CD4-positive, alpha-beta T cell (primary cell): ENCODE measurements at regions not wholly inside any gene's neighbourhood (a gene's known extent, or its start where the extent isn't known, plus 50 kb on each side); places are given as distances from the start of the nearest gene placed in this dataset.

Source experiments
- ATAC-seq: fragments of 200-7000 bp; cut with Tn5 transposase; one replicate; pipeline ENCODE4 v1.10.0; 2022; ENCODE audit warnings: mild to moderate bottlenecking; ENCODE audit not compliant: poor library complexity
- CTCF ChIA-PET: fragments of 350-600 bp; sonication (Branson Sonifier 250); formaldehyde crosslinking; loops from one replicate; lab custom pipeline; 2021; ENCODE audit warnings: antibody characterized with exemption, inconsistent platforms; lab: Charles Lee
- POLR2A ChIA-PET: fragments of 350-600 bp; sonication (Branson Sonifier 250); formaldehyde crosslinking; loops from one replicate; lab custom pipeline; 2021; ENCODE audit warnings: antibody characterized with exemption, inconsistent platforms; lab: Charles Lee
- DNase-seq, 14 experiments: peaks; one replicate each; pipeline ENCODE4 v3.0.0-alpha.2; 2013 to 2020; ENCODE audit warnings: mixed read lengths in 2 of 14
- H3K27ac ChIP-seq, 2 donors: one replicate each; pipeline versions ENCODE4 v1.5.1 to v1.7.0; 2013; ENCODE audit warnings: low read length in 2 of 2, low read depth in 1 of 2, mild to moderate bottlenecking in 1 of 2
- H3K27me3 ChIP-seq, 2 experiments: 1 replicate in 1 of 2; 2 replicates in 1 of 2; pipeline versions ENCODE4 v1.6.1 to v1.7.0; 2013; ENCODE audit warnings: low read length in 2 of 2, control low read depth in 1 of 2, mild to moderate bottlenecking in 1 of 2, moderate library complexity in 1 of 2; ENCODE audit not compliant: insufficient read depth in 2 of 2, control insufficient read depth in 1 of 2
- H3K36me3 ChIP-seq: one replicate; pipeline ENCODE4 v1.6.1; 2013; ENCODE audit warnings: low read length, control low read depth; ENCODE audit not compliant: insufficient read depth
- H3K4me1 ChIP-seq: one replicate; pipeline ENCODE4 v1.6.1; 2013; ENCODE audit warnings: low read length, control low read depth; ENCODE audit not compliant: insufficient read depth
- H3K4me3 ChIP-seq: one replicate; pipeline ENCODE4 v1.5.1; 2013; ENCODE audit warnings: mild to moderate bottlenecking, low read length, moderate library complexity
- H3K9me3 ChIP-seq, 2 experiments: 1 replicate in 1 of 2; 2 replicates in 1 of 2; pipeline versions ENCODE4 v1.6.1 to v1.7.0; 2013; ENCODE audit warnings: low read length in 2 of 2, mild to moderate bottlenecking in 2 of 2, control low read depth in 1 of 2, moderate library complexity in 1 of 2; ENCODE audit not compliant: control insufficient read depth in 1 of 2, insufficient read depth in 1 of 2
- H3K27ac Mint-ChIP-seq: one replicate; pipeline ENCODE4 v1.8.0; 2020; ENCODE audit warnings: mixed read lengths
- H3K27me3 Mint-ChIP-seq: one replicate; pipeline ENCODE4 v1.8.0; 2021; ENCODE audit warnings: mixed read lengths
- H3K36me3 Mint-ChIP-seq: one replicate; pipeline ENCODE4 v1.8.0; 2021; ENCODE audit warnings: low read depth, mixed read lengths
- H3K4me1 Mint-ChIP-seq: one replicate; pipeline ENCODE4 v1.8.0; 2021; ENCODE audit warnings: low read depth, mixed read lengths
- H3K4me3 Mint-ChIP-seq: one replicate; pipeline ENCODE4 v1.8.0; 2020; ENCODE audit warnings: mild to moderate bottlenecking, mixed read lengths
- H3K9me3 Mint-ChIP-seq: one replicate; pipeline ENCODE4 v1.8.0; 2020; ENCODE audit warnings: mixed read lengths
- CTCF ChIP-seq: fragments of 200-600 bp; IDR thresholded peaks from one replicate; pipeline ENCODE4 v1.8.0; 2022; ENCODE audit warnings: antibody characterized with exemption, mild to moderate bottlenecking
- intact Hi-C, 2 experiments: fragments of 100-400 bp; cut with DNase I in 1 of 2; cut with micrococcal nuclease in 1 of 2; formaldehyde crosslinking; loops; one replicate each; pipeline versions ENCODE4 v1.15.1 to v1.9.0; 2023 to 2025; cut with DNase I, micrococcal nuclease

- no peak overlapping the region for H3K4me3 Mint-ChIP-seq
- H3K9me3 Mint-ChIP-seq = no peaks in the 10 kb centered on the region
- Histone ChIP-seq H3K36me3 (no peaks in the 10 kb centered on the region), H3K9me3 (no peaks in the 10 kb centered on the region), H3K27ac (no peak overlapping the region), H3K4me1 (no peaks in the 10 kb centered on the region), H3K4me3 (no peak overlapping the region), H3K27me3 (no peaks in the 10 kb centered on the region)
- ATAC-seq (no peak), DNase-seq (no peak)
- H3K36me3 Mint-ChIP-seq = no peaks in the 10 kb centered on the region
- peaks cover 5% of the 10 kb centered on the region for H3K4me1 Mint-ChIP-seq
- no peak for TF ChIP-seq CTCF
- ChIA-PET CTCF (no interaction called here), POLR2A (no interaction called here)
- H3K27me3 Mint-ChIP-seq = no peaks in the 10 kb centered on the region
- intact Hi-C loops = no loop called here
- no peak overlapping the region for H3K27ac Mint-ChIP-seq
These were observed 431.8 kb upstream of the HSF2 start for GRCh38 chr6:121967631-121968030.

GRCh38 chr6:121971931-121972335 lies 427.5 kb upstream of the HSF2 start:
- POLR2A ChIA-PET = no interaction called here
- Histone ChIP-seq H3K4me3 (no peak overlapping the region), H3K9me3 (no peaks in the 10 kb centered on the region), H3K36me3 (no peaks in the 10 kb centered on the region), H3K27me3 (no peaks in the 10 kb centered on the region), H3K27ac (no peak overlapping the region), H3K4me1 (no peaks in the 10 kb centered on the region)
- Mint-ChIP-seq H3K27me3 (no peaks in the 10 kb centered on the region), H3K27ac (no peak overlapping the region), H3K4me3 (no peak overlapping the region), H3K4me1 (peaks cover 5% of the 10 kb centered on the region), H3K9me3 (no peaks in the 10 kb centered on the region), H3K36me3 (no peaks in the 10 kb centered on the region)
- ATAC-seq = no peak
- TF ChIP-seq CTCF = no peak
- CTCF ChIA-PET = no interaction called here
- DNase-seq = no peak
- intact Hi-C loops = no loop called here

GRCh38 chr6:121984956-121985355 lies 414.5 kb upstream of the HSF2 start:
- CTCF ChIA-PET = no interaction called here
- H3K27me3 Mint-ChIP-seq = no peaks in the 10 kb centered on the region
- DNase-seq (no peak), ATAC-seq (no peak)
- H3K9me3 ChIP-seq = peaks cover 0 to 10% of the 10 kb centered on the region in 2 experiments
- intact Hi-C loops = no loop called here
- no peaks in the 10 kb centered on the region for H3K4me1 ChIP-seq
- H3K36me3 ChIP-seq = no peaks in the 10 kb centered on the region
- POLR2A ChIA-PET = no interaction called here
- no peak overlapping the region for H3K27ac ChIP-seq
- H3K27ac Mint-ChIP-seq = no peak overlapping the region
- peaks cover 4% of the 10 kb centered on the region for H3K9me3 Mint-ChIP-seq
- H3K4me3 Mint-ChIP-seq = no peak overlapping the region
- H3K27me3 ChIP-seq = no peaks in the 10 kb centered on the region
- no peak for TF ChIP-seq CTCF
- no peaks in the 10 kb centered on the region for H3K36me3 Mint-ChIP-seq
- no peak overlapping the region for H3K4me3 ChIP-seq
- H3K4me1 Mint-ChIP-seq = no peaks in the 10 kb centered on the region
